ENCODE measurements at regions not wholly inside any gene's neighbourhood (a gene's known extent, or its start where the extent isn't known, plus 50 kb on each side); places are given as distances from the start of the nearest gene placed in this dataset.

DNA sequence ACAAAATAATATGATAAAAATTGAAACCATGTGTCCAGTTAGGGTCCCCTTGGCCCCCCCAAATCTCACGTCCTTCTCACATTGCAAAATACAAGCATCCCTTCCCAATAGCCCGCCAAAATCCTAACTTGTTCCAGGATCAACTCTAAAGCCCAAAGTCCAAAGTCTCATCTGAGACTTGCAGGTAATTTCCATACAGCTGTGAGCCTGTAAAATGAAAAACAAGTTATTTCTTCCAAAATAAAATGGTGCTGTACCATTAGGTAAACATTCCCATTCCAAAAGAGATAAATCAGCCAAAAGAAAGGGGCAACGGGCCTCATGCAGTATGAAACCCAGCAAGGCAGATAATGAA lies 51.0 kb upstream of the COBL start:
- Mint-ChIP-seq H3K4me1 (ENCODE audit: low read depth, unreplicated experiment) (no peaks in the 10 kb centered on the region), H3K27me3 (ENCODE audit: low read depth, unreplicated experiment) (peaks cover 13% of the 10 kb centered on the region), H3K27ac (ENCODE audit: unreplicated experiment) (no peak overlapping the region), H3K4me3 (ENCODE audit: unreplicated experiment) (no peak overlapping the region), H3K9me3 (ENCODE audit: unreplicated experiment) (no peaks in the 10 kb centered on the region), H3K36me3 (ENCODE audit: low read depth, unreplicated experiment) (no peaks in the 10 kb centered on the region)
- Histone ChIP-seq H2AFZ (ENCODE audit: low read depth, low read length) (no peak overlapping the region), H3K27ac (ENCODE audit: low read depth, low read length) (no peak overlapping the region), H3K79me2 (ENCODE audit: insufficient read depth, low read length) (no peaks in the 10 kb centered on the region), H4K20me1 (ENCODE audit: insufficient read depth, low read length) (no peaks in the 10 kb centered on the region), H3K4me2 (ENCODE audit: low read length) (no peak overlapping the region), H3K9ac (ENCODE audit: low read length) (no peak overlapping the region), H3K36me3 (ENCODE audit: insufficient read depth, low read length) (no peaks in the 10 kb centered on the region), H3K4me3 (ENCODE audit: insufficient read depth, low read depth, low read length) (no peak overlapping the region), H3K4me1 (ENCODE audit: insufficient read depth, low read length) (no peaks in the 10 kb centered on the region), H3K9me3 (ENCODE audit: insufficient read depth, low read depth, low read length) (no peaks in the 10 kb centered on the region), H3K27me3 (ENCODE audit: insufficient read depth, low read length) (peaks cover 6% of the 10 kb centered on the region)
- DNase-seq (ENCODE audit: low read depth), result no peak
- FAIRE-seq, result no peak
- TF ChIP-seq, protein P1, sequence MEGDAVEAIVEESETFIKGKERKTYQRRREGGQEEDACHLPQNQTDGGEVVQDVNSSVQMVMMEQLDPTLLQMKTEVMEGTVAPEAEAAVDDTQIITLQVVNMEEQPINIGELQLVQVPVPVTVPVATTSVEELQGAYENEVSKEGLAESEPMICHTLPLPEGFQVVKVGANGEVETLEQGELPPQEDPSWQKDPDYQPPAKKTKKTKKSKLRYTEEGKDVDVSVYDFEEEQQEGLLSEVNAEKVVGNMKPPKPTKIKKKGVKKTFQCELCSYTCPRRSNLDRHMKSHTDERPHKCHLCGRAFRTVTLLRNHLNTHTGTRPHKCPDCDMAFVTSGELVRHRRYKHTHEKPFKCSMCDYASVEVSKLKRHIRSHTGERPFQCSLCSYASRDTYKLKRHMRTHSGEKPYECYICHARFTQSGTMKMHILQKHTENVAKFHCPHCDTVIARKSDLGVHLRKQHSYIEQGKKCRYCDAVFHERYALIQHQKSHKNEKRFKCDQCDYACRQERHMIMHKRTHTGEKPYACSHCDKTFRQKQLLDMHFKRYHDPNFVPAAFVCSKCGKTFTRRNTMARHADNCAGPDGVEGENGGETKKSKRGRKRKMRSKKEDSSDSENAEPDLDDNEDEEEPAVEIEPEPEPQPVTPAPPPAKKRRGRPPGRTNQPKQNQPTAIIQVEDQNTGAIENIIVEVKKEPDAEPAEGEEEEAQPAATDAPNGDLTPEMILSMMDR (IDR thresholded peaks at IDR 0.05; ENCODE audit: insufficient read depth, low read depth, low read length), result no peak
- no peak for TF ChIP-seq EZH2 (IDR thresholded peaks at IDR 0.05; ENCODE audit: insufficient read depth, low read length)

DNA sequence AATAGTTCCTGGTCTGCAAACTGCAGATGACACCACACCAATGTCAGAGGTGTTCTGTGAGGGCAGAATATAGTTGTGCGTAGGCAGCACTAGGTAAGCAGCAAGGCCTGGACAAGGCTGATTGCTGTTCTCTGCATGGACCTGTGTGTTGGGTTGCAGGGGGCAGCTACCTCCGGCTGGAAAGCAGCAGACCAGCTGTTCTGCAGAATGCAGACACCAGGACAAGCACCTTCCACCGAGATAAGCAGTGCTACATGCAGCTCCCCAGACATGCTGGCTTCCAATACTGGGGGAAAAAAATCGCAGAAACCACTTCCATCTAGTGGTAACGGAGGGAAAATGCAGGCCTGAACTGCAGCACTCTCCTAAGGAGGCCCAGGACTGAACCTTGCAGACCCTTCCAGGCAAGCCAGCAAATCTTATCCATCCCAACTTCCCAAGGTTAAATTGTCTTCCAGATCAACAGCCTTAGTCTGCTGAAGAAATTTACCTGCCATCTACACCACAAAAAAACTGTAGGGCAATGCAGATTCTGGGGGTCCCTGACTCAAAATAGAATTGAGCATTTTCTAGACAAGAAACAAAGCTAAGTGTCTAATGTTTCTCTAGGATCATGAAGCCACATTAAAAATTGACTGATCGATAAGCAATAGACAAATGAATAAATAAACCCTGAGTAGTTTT lies 50.5 kb upstream of the COBL start:
- no peak overlapping the region for H3K27ac Mint-ChIP-seq (ENCODE audit: unreplicated experiment)
- Histone ChIP-seq H3K27me3 (ENCODE audit: insufficient read depth, low read length) (peaks cover 6% of the 10 kb centered on the region), H3K4me1 (ENCODE audit: insufficient read depth, low read length) (no peaks in the 10 kb centered on the region), H3K4me2 (ENCODE audit: low read length) (no peak overlapping the region), H3K79me2 (ENCODE audit: insufficient read depth, low read length) (no peaks in the 10 kb centered on the region), H3K9ac (ENCODE audit: low read length) (no peak overlapping the region), H4K20me1 (ENCODE audit: insufficient read depth, low read length) (no peaks in the 10 kb centered on the region), H3K27ac (ENCODE audit: low read depth, low read length) (no peak overlapping the region), H3K4me3 (ENCODE audit: insufficient read depth, low read depth, low read length) (no peak overlapping the region), H2AFZ (ENCODE audit: low read depth, low read length) (no peak overlapping the region), H3K36me3 (ENCODE audit: insufficient read depth, low read length) (no peaks in the 10 kb centered on the region), H3K9me3 (ENCODE audit: insufficient read depth, low read depth, low read length) (peaks cover 4% of the 10 kb centered on the region)
- peaks cover 13% of the 10 kb centered on the region for H3K27me3 Mint-ChIP-seq (ENCODE audit: low read depth, unreplicated experiment)
- H3K4me3 Mint-ChIP-seq (ENCODE audit: unreplicated experiment), result no peak overlapping the region
- no peak for FAIRE-seq
- TF ChIP-seq, protein P1 (IDR thresholded peaks at IDR 0.05; ENCODE audit: insufficient read depth, low read depth, low read length), result peak; percentile 76
- no peak for TF ChIP-seq EZH2 (IDR thresholded peaks at IDR 0.05; ENCODE audit: insufficient read depth, low read length)
- DNase-seq (ENCODE audit: low read depth), result peak; percentile 18
- no peaks in the 10 kb centered on the region for H3K36me3 Mint-ChIP-seq (ENCODE audit: low read depth, unreplicated experiment)
- H3K9me3 Mint-ChIP-seq (ENCODE audit: unreplicated experiment), result no peaks in the 10 kb centered on the region
- no peaks in the 10 kb centered on the region for H3K4me1 Mint-ChIP-seq (ENCODE audit: low read depth, unreplicated experiment)

Measured in astrocyte (in vitro differentiated cells and primary cell).